ENCODE measurements at regions not wholly inside any gene's neighbourhood (a gene's known extent, or its start where the extent isn't known, plus 50 kb on each side); places are given as distances from the start of the nearest gene placed in this dataset.

DNA sequence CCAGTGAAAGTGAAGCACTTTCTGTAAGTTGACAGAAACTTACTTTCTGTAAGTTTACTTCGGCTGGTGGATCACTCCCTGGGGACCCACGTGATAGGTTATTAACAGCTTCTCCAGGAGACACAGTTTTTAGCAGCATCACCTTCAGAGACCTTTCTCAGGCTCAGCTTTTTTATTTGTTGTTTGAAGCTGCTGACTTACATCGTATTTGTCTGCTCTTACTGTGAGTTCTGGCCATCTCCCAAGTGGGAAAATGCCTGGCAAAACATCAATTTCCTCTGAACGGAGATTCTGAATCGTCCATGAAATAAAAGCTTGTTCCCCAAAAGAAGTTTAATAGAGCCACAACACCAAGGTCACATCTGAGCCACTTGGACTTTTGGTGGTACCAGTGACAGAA is 178.7 kb upstream of the PODXL start:
- DNase-seq (ENCODE audit: low read depth in 1 of 2, low spot score in 1 of 2) = no peak
- H3K27ac ChIP-seq (replicated peaks) = no peak overlapping the region
- TF ChIP-seq, protein P1, sequence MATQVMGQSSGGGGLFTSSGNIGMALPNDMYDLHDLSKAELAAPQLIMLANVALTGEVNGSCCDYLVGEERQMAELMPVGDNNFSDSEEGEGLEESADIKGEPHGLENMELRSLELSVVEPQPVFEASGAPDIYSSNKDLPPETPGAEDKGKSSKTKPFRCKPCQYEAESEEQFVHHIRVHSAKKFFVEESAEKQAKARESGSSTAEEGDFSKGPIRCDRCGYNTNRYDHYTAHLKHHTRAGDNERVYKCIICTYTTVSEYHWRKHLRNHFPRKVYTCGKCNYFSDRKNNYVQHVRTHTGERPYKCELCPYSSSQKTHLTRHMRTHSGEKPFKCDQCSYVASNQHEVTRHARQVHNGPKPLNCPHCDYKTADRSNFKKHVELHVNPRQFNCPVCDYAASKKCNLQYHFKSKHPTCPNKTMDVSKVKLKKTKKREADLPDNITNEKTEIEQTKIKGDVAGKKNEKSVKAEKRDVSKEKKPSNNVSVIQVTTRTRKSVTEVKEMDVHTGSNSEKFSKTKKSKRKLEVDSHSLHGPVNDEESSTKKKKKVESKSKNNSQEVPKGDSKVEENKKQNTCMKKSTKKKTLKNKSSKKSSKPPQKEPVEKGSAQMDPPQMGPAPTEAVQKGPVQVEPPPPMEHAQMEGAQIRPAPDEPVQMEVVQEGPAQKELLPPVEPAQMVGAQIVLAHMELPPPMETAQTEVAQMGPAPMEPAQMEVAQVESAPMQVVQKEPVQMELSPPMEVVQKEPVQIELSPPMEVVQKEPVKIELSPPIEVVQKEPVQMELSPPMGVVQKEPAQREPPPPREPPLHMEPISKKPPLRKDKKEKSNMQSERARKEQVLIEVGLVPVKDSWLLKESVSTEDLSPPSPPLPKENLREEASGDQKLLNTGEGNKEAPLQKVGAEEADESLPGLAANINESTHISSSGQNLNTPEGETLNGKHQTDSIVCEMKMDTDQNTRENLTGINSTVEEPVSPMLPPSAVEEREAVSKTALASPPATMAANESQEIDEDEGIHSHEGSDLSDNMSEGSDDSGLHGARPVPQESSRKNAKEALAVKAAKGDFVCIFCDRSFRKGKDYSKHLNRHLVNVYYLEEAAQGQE (IDR thresholded peaks at IDR 0.05; ENCODE audit: insufficient replicate concordance, low read depth) = no peak
- no peak overlapping the region for H3K4me3 ChIP-seq (replicated peaks; ENCODE audit: insufficient read depth, low read length)
- no peaks in the 10 kb centered on the region for H3K27me3 ChIP-seq (ENCODE audit: insufficient read depth, poor library complexity, severe bottlenecking)

DNA sequence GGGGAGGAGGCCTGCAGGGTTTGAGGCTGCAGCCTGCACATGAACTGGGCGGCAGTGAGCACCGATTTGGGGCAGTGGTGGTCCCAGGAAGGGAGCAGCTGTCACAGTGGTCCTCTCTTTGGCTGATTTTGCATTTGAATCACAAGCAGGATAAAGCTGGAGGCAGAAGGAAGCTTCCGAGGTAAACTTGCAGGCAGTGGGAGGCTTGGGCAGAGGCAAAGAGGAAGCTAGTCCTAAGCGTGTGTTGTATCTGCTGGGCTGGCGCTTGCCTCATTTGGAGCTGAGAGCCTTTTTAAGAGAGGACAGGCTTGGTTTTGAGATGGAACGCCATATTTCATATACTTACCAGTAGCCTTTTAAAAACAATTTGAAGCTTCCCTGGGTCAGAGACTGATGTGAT is 177.2 kb upstream of the PODXL start:
- no peak for TF ChIP-seq CTCF (IDR thresholded peaks at IDR 0.05; ENCODE audit: insufficient read depth, low read length)
- no peak for TF ChIP-seq GABPA (IDR thresholded peaks at IDR 0.05; ENCODE audit: low read depth)
- TF ChIP-seq, protein P1 (IDR thresholded peaks at IDR 0.05; ENCODE audit: insufficient replicate concordance, low read depth) = no peak
- TF ChIP-seq POLR2AphosphoS5 (IDR thresholded peaks at IDR 0.05; ENCODE audit: low read depth) = no peak
- TF ChIP-seq SPI1 (IDR thresholded peaks at IDR 0.05; ENCODE audit: borderline replicate concordance, low read depth) = no peak
- DNase-seq (ENCODE audit: low read depth in 1 of 2, low spot score in 1 of 2) = no peak
- no peak overlapping the region for H3K4me3 ChIP-seq (replicated peaks; ENCODE audit: insufficient read depth, low read length)
- no peaks in the 10 kb centered on the region for H3K27me3 ChIP-seq (ENCODE audit: insufficient read depth, poor library complexity, severe bottlenecking)
- H3K27ac ChIP-seq (replicated peaks) = no peak overlapping the region

DNA sequence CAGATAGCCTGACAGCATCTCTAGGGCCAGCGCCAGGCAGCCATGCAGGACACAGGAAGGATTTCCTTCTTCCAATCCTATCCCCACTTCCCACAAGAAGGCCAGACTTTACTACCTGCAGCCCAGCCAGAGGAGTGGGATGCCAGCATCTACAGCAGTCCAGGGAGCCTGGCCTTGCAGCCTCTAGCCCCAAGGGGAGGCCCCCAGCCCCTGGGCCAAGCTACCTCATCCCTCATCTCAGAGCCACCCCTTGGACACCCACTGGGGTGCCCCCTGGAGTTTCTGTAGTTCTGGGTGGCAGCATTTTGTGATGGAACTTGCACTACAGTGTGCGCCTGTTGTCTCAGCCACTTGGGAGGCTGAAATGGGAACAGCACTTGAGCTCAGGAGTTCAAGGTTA is 170.8 kb upstream of the PODXL start:
- TF ChIP-seq POLR2AphosphoS5 (IDR thresholded peaks at IDR 0.05; ENCODE audit: low read depth) (no peak), SPI1 (IDR thresholded peaks at IDR 0.05; ENCODE audit: borderline replicate concordance, low read depth) (no peak), GABPA (IDR thresholded peaks at IDR 0.05; ENCODE audit: low read depth) (no peak), CTCF (IDR thresholded peaks at IDR 0.05; ENCODE audit: insufficient read depth, low read length) (no peak)
- TF ChIP-seq, protein P1 (IDR thresholded peaks at IDR 0.05; ENCODE audit: insufficient replicate concordance, low read depth) = no peak
- Histone ChIP-seq H3K4me3 (replicated peaks; ENCODE audit: insufficient read depth, low read length) (no peak overlapping the region), H3K27ac (replicated peaks) (no peak overlapping the region), H3K27me3 (ENCODE audit: insufficient read depth, poor library complexity, severe bottlenecking) (no peaks in the 10 kb centered on the region)
- no peak for DNase-seq (ENCODE audit: low read depth in 1 of 2, low spot score in 1 of 2)

- no peak for DNase-seq (ENCODE audit: low read depth in 1 of 2, low spot score in 1 of 2)
- Histone ChIP-seq H3K4me3 (replicated peaks; ENCODE audit: insufficient read depth, low read length) (no peak overlapping the region), H3K27me3 (ENCODE audit: insufficient read depth, poor library complexity, severe bottlenecking) (no peaks in the 10 kb centered on the region), H3K27ac (replicated peaks) (no peak overlapping the region)
- TF ChIP-seq, protein P1 (IDR thresholded peaks at IDR 0.05; ENCODE audit: insufficient replicate concordance, low read depth) = no peak
- TF ChIP-seq POLR2AphosphoS5 (IDR thresholded peaks at IDR 0.05; ENCODE audit: low read depth) (no peak), GABPA (IDR thresholded peaks at IDR 0.05; ENCODE audit: low read depth) (no peak), SPI1 (IDR thresholded peaks at IDR 0.05; ENCODE audit: borderline replicate concordance, low read depth) (no peak), CTCF (IDR thresholded peaks at IDR 0.05; ENCODE audit: insufficient read depth, low read length) (no peak)
Measured at GRCh38 chr7:131726686-131727085, 170.3 kb upstream of the PODXL start.
